Loucy (cell line): ENCODE measurements at regions not wholly inside any gene's neighbourhood (a gene's known extent, or its start where the extent isn't known, plus 50 kb on each side); places are given as distances from the start of the nearest gene placed in this dataset.

Experiments
- H2AFZ ChIP-seq: fragments of 200-600 bp; sonication (generic); 2 replicates; pipeline ENCODE4 v1.6.0; 2016; ENCODE audit warnings: antibody characterized with exemption, mild to moderate bottlenecking, low read length, moderate library complexity
- H3F3A ChIP-seq: fragments of 200-600 bp; 2 replicates; pipeline ENCODE4 v1.6.0; 2016; ENCODE audit warnings: antibody characterized with exemption, low read depth, mild to moderate bottlenecking
- H3K27me3 ChIP-seq: fragments of 200-600 bp; sonication (generic); 2 replicates; pipeline ENCODE4 v1.6.1; 2014; ENCODE audit warnings: low read length, mild to moderate bottlenecking; ENCODE audit not compliant: insufficient read depth, poor library complexity, severe bottlenecking
- H3K36me3 ChIP-seq: fragments of 200-600 bp; sonication (generic); 2 replicates; pipeline ENCODE4 v1.6.1; 2016; ENCODE audit warnings: low read length; ENCODE audit not compliant: insufficient read depth
- H3K4me1 ChIP-seq: fragments of 200-600 bp; sonication (generic); 2 replicates; pipeline ENCODE4 v1.5.1; 2014; ENCODE audit warnings: low read length, mild to moderate bottlenecking; ENCODE audit not compliant: insufficient read depth, poor library complexity, severe bottlenecking
- H3K4me2 ChIP-seq: fragments of 200-600 bp; sonication (generic); 2 replicates; pipeline ENCODE4 v1.6.0; 2014; ENCODE audit warnings: antibody characterized with exemption, low read length, low read depth, mild to moderate bottlenecking; ENCODE audit not compliant: poor library complexity, severe bottlenecking
- H3K4me3 ChIP-seq: fragments of 200-600 bp; sonication (generic); 2 replicates; pipeline ENCODE4 v1.5.1; 2014; ENCODE audit warnings: low read length, mild to moderate bottlenecking, mixed read lengths; ENCODE audit not compliant: poor library complexity, severe bottlenecking
- H3K79me2 ChIP-seq: fragments of 200-600 bp; sonication (generic); 2 replicates; pipeline ENCODE4 v1.6.1; 2014; ENCODE audit warnings: low read length; ENCODE audit not compliant: insufficient read depth
- H3K9ac ChIP-seq: fragments of 200-600 bp; sonication (generic); 2 replicates; pipeline ENCODE4 v1.6.0; 2014; ENCODE audit warnings: mild to moderate bottlenecking, low read depth, low read length, moderate library complexity; ENCODE audit not compliant: poor library complexity, severe bottlenecking
- H3K9me2 ChIP-seq: fragments of 200-600 bp; sonication (generic); replicated peaks from 2 replicates; pipeline ENCODE4 v1.6.1; 2016; ENCODE audit warnings: low read depth, low read length, mixed read lengths
- H3K9me3 ChIP-seq: fragments of 200-600 bp; sonication (generic); 2 replicates; pipeline ENCODE4 v1.6.1; 2014; ENCODE audit warnings: mild to moderate bottlenecking, antibody characterized with exemption, low read length, low read depth; ENCODE audit not compliant: insufficient read depth
- H4K20me1 ChIP-seq: fragments of 200-600 bp; sonication (generic); 2 replicates; pipeline ENCODE4 v1.6.0; 2014; ENCODE audit warnings: antibody characterized with exemption, low read length, mild to moderate bottlenecking; ENCODE audit not compliant: insufficient read depth, poor library complexity, severe bottlenecking
- EZH2phosphoT487 ChIP-seq: fragments of 200-600 bp; IDR thresholded peaks from 2 replicates; pipeline ENCODE4 v1.6.1; 2018; ENCODE audit warnings: antibody characterized with exemption, mild to moderate bottlenecking, moderate library complexity, borderline replicate concordance
- TF ChIP-seq, protein P1 (sequence below): fragments of 200-600 bp; sonication (generic); conservative IDR thresholded peaks from 2 replicates; pipeline ENCODE4 v1.5.1; 2014; ENCODE audit warnings: mild to moderate bottlenecking, antibody characterized with exemption, low read length

- no peak overlapping the region for H2AFZ ChIP-seq
- no peak overlapping the region for H3K4me3 ChIP-seq
- H3K27me3 ChIP-seq, result no peaks in the 10 kb centered on the region
- H3K9me3 ChIP-seq, result no peaks in the 10 kb centered on the region
- H3K9ac ChIP-seq, result no peak overlapping the region
- no peaks in the 10 kb centered on the region for H3K79me2 ChIP-seq
- peaks cover 39% of the 10 kb centered on the region for H3K4me1 ChIP-seq
- 0 out of 2 replicates have a peak, but pooled peaks cover 3% of the 10 kb centered on the region for H3F3A ChIP-seq
- no peaks in the 10 kb centered on the region for H3K9me2 ChIP-seq
- no peaks in the 10 kb centered on the region for H3K36me3 ChIP-seq
- TF ChIP-seq EZH2phosphoT487, result no peak
- TF ChIP-seq, protein P1, sequence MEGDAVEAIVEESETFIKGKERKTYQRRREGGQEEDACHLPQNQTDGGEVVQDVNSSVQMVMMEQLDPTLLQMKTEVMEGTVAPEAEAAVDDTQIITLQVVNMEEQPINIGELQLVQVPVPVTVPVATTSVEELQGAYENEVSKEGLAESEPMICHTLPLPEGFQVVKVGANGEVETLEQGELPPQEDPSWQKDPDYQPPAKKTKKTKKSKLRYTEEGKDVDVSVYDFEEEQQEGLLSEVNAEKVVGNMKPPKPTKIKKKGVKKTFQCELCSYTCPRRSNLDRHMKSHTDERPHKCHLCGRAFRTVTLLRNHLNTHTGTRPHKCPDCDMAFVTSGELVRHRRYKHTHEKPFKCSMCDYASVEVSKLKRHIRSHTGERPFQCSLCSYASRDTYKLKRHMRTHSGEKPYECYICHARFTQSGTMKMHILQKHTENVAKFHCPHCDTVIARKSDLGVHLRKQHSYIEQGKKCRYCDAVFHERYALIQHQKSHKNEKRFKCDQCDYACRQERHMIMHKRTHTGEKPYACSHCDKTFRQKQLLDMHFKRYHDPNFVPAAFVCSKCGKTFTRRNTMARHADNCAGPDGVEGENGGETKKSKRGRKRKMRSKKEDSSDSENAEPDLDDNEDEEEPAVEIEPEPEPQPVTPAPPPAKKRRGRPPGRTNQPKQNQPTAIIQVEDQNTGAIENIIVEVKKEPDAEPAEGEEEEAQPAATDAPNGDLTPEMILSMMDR, result no peak
- H4K20me1 ChIP-seq, result no peaks in the 10 kb centered on the region
- no peak overlapping the region for H3K4me2 ChIP-seq
Measured at GRCh38 chr15:85314146-85314545, 66.3 kb upstream of the AKAP13 start.

DNA sequence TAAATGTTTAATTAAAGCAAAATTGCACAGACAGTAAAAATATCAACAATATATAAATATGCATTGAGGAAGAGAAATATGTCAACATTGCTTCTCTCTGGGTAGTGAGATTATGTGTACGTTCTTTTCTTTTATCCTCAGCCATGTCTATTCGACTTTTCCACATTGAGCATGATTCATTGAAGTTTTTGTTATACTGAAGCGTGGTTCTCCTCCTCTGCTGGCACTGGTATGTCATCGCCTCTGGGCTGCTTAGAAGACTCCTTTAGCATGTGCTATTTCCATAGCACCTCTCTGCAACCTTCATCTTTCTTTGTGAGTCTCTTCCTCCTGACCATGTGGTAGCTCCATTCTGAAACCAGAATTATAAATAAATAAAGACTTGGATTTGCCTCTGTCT lies 65.8 kb upstream of the AKAP13 start:
- H3F3A ChIP-seq, result 0 out of 2 replicates have a peak, but pooled peaks cover 3% of the 10 kb centered on the region
- H3K4me1 ChIP-seq, result peaks cover 39% of the 10 kb centered on the region
- no peak overlapping the region for H3K4me2 ChIP-seq
- H3K9me3 ChIP-seq, result no peaks in the 10 kb centered on the region
- no peak for TF ChIP-seq EZH2phosphoT487
- H2AFZ ChIP-seq, result no peak overlapping the region
- no peaks in the 10 kb centered on the region for H3K36me3 ChIP-seq
- H4K20me1 ChIP-seq, result no peaks in the 10 kb centered on the region
- H3K9ac ChIP-seq, result no peak overlapping the region
- no peaks in the 10 kb centered on the region for H3K9me2 ChIP-seq
- H3K4me3 ChIP-seq, result no peak overlapping the region
- no peaks in the 10 kb centered on the region for H3K27me3 ChIP-seq
- no peaks in the 10 kb centered on the region for H3K79me2 ChIP-seq

GRCh38 chr15:85316244-85316934 lies 64.0 kb upstream of the AKAP13 start:
- peak overlapping the region; percentile 30 for H3K4me3 ChIP-seq
- H3K36me3 ChIP-seq, result no peaks in the 10 kb centered on the region
- H3K9ac ChIP-seq, result no peak overlapping the region
- H3K4me2 ChIP-seq, result peak overlapping the region; percentile 65
- H3K9me3 ChIP-seq, result no peaks in the 10 kb centered on the region
- peaks cover 39% of the 10 kb centered on the region for H3K4me1 ChIP-seq
- no peaks in the 10 kb centered on the region for H3K9me2 ChIP-seq
- H2AFZ ChIP-seq, result peak overlapping the region; percentile 24; the same call in 1 of the 2 replicates
- no peak for TF ChIP-seq EZH2phosphoT487
- TF ChIP-seq, protein P1, result no peak
- H4K20me1 ChIP-seq, result no peaks in the 10 kb centered on the region
- H3K27me3 ChIP-seq, result no peaks in the 10 kb centered on the region
- H3K79me2 ChIP-seq, result no peaks in the 10 kb centered on the region
- 0 out of 2 replicates have a peak, but pooled peaks cover 3% of the 10 kb centered on the region for H3F3A ChIP-seq
